H1 (cell line): ENCODE measurements at regions not wholly inside any gene's neighbourhood (a gene's known extent, or its start where the extent isn't known, plus 50 kb on each side); places are given as distances from the start of the nearest gene placed in this dataset.

ENCODE experiments used
- MAX ChIP-seq: IDR thresholded peaks from 2 replicates; pipeline ENCODE4 v1.6.1; 2012; ENCODE audit warnings: inconsistent platforms

GRCh38 chr7:159311172-159311494, 166.5 kb upstream of the VIPR2 start (continued):
- no peak for TF ChIP-seq MAX
